ENCODE measurements at regions not wholly inside any gene's neighbourhood (a gene's known extent, or its start where the extent isn't known, plus 50 kb on each side); places are given as distances from the start of the nearest gene placed in this dataset.

DNA sequence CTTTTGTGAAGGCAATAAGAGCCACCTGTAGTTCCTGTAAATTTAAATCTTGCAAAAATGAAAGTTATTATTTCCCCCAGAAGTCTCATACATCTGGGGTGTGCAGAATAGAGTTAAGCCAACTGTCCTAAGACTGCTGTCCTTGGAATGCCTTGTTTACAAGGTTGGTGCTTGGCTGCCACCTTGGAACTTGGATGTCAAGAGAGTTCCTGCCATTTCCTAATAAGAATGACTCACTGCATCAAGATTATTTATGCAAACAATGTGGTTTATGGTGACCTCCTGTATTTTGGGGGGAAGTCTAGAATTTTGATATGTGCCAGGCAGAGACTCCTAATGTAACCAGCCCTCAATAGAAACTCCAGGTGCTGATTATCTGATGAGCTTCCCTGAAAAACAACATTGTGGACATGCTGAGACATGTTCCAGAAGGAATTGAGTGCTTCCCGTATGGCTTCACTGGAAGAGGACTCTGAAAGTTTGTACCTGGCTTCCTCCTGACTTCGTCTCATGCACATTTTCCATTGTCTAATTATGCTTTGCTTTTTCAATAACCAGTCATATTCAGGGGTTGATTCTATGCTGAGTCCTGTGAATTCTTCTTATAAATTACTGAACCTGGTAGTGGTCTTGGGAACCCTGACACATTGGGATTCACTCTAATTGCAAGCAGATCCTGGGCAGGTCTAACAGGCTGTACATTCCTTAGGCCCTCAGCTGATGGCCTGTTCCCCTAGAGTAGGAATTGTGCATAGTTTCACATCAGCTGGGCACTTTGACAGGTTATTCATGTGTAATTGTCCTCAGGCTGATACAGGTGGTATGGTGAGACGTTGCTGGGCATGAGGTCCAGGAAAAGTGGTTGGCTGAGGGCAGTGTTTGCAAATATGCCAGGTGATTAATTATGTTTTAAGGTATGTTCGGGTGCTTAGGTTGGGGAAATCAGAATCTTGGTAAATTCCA lies 1370.7 kb upstream of the TMEM132C start:
- no peak for TF ChIP-seq FOXM1 (IDR thresholded peaks at IDR 0.05; ENCODE audit: borderline replicate concordance, low read depth)
- TF ChIP-seq TCF12 (IDR thresholded peaks at IDR 0.05; ENCODE audit: low read depth): no peak
- no peak for TF ChIP-seq NFIC (IDR thresholded peaks at IDR 0.05)
- no peak for TF ChIP-seq CEBPB (IDR thresholded peaks at IDR 0.05)
- TF ChIP-seq EP300 (IDR thresholded peaks at IDR 0.05; ENCODE audit: borderline replicate concordance): no peak
- TF ChIP-seq, protein P1, sequence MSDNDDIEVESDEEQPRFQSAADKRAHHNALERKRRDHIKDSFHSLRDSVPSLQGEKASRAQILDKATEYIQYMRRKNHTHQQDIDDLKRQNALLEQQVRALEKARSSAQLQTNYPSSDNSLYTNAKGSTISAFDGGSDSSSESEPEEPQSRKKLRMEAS (IDR thresholded peaks at IDR 0.05): no peak
- no peak for TF ChIP-seq TAF1 (IDR thresholded peaks at IDR 0.05; ENCODE audit: low read depth)

DNA sequence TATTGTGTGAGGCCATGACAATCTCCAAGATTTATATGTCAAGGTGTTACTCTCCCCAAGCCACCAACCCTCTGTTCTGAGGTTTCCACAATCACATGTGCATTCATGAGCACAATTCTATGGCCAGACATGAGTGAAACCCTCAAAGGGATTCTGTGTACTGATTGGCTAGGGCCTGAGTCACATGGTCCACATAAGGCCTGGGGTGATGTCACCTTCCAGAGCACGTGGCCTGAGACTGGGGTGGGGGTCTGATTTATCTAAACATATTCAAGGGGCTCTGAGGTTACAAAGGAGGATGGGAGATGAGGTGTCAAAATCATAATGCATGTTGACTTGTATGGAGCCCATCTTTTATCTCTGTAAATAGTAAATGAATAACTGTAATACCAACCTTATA lies 1369.9 kb upstream of the TMEM132C start:
- TF ChIP-seq TAF1 (IDR thresholded peaks at IDR 0.05; ENCODE audit: low read depth): no peak
- TF ChIP-seq, protein P2, sequence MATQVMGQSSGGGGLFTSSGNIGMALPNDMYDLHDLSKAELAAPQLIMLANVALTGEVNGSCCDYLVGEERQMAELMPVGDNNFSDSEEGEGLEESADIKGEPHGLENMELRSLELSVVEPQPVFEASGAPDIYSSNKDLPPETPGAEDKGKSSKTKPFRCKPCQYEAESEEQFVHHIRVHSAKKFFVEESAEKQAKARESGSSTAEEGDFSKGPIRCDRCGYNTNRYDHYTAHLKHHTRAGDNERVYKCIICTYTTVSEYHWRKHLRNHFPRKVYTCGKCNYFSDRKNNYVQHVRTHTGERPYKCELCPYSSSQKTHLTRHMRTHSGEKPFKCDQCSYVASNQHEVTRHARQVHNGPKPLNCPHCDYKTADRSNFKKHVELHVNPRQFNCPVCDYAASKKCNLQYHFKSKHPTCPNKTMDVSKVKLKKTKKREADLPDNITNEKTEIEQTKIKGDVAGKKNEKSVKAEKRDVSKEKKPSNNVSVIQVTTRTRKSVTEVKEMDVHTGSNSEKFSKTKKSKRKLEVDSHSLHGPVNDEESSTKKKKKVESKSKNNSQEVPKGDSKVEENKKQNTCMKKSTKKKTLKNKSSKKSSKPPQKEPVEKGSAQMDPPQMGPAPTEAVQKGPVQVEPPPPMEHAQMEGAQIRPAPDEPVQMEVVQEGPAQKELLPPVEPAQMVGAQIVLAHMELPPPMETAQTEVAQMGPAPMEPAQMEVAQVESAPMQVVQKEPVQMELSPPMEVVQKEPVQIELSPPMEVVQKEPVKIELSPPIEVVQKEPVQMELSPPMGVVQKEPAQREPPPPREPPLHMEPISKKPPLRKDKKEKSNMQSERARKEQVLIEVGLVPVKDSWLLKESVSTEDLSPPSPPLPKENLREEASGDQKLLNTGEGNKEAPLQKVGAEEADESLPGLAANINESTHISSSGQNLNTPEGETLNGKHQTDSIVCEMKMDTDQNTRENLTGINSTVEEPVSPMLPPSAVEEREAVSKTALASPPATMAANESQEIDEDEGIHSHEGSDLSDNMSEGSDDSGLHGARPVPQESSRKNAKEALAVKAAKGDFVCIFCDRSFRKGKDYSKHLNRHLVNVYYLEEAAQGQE (IDR thresholded peaks at IDR 0.05; ENCODE audit: low read depth): no peak
- TF ChIP-seq TEAD4 (IDR thresholded peaks at IDR 0.05): no peak
- no peak for TF ChIP-seq ZBTB7A (IDR thresholded peaks at IDR 0.05; ENCODE audit: low read depth)
- TF ChIP-seq, protein P1 (IDR thresholded peaks at IDR 0.05): no peak
- TF ChIP-seq CREB1 (IDR thresholded peaks at IDR 0.05; ENCODE audit: low read depth): no peak
- TF ChIP-seq, protein P3, sequence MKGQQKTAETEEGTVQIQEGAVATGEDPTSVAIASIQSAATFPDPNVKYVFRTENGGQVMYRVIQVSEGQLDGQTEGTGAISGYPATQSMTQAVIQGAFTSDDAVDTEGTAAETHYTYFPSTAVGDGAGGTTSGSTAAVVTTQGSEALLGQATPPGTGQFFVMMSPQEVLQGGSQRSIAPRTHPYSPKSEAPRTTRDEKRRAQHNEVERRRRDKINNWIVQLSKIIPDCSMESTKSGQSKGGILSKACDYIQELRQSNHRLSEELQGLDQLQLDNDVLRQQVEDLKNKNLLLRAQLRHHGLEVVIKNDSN (IDR thresholded peaks at IDR 0.05): no peak
- no peak for TF ChIP-seq TCF12 (IDR thresholded peaks at IDR 0.05; ENCODE audit: low read depth)
- no peak for TF ChIP-seq EGR1 (IDR thresholded peaks at IDR 0.05)
- TF ChIP-seq YY1 (IDR thresholded peaks at IDR 0.05; ENCODE audit: low read depth): no peak
- TF ChIP-seq EP300 (IDR thresholded peaks at IDR 0.05; ENCODE audit: borderline replicate concordance): no peak
- no peak for TF ChIP-seq CEBPB (IDR thresholded peaks at IDR 0.05)
- TF ChIP-seq RAD21 (IDR thresholded peaks at IDR 0.05; ENCODE audit: low read depth): no peak
- no peak for TF ChIP-seq NFIC (IDR thresholded peaks at IDR 0.05)
- TF ChIP-seq FOXM1 (IDR thresholded peaks at IDR 0.05; ENCODE audit: borderline replicate concordance, low read depth): no peak

DNA sequence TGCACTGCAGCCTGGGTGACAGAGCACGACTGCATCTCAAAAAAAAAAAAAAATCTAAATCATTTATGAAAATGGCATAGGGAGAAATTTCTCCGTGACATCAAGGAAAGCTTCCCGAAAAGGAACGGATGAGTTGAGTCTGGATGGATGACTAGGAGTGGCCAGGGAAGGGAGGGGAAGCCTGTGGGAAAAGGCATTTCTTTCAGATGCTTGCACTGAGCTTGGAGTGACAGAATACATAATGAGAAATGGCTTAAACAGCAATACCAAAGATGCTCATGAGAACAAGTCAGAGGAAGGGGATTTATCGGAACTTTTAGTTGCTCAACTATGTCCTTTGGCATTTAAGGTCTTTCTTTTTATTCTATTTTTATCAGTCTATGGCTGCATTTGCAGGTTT lies 1369.2 kb upstream of the TMEM132C start:
- TF ChIP-seq, protein P2 (IDR thresholded peaks at IDR 0.05; ENCODE audit: low read depth): no peak
- TF ChIP-seq EP300 (IDR thresholded peaks at IDR 0.05; ENCODE audit: borderline replicate concordance) (no peak), ZBTB7A (IDR thresholded peaks at IDR 0.05; ENCODE audit: low read depth) (no peak), CEBPB (IDR thresholded peaks at IDR 0.05) (no peak), TCF12 (IDR thresholded peaks at IDR 0.05; ENCODE audit: low read depth) (no peak), EGR1 (IDR thresholded peaks at IDR 0.05) (no peak), YY1 (IDR thresholded peaks at IDR 0.05; ENCODE audit: low read depth) (no peak), NFIC (IDR thresholded peaks at IDR 0.05) (no peak), RAD21 (IDR thresholded peaks at IDR 0.05; ENCODE audit: low read depth) (no peak), TEAD4 (IDR thresholded peaks at IDR 0.05) (no peak)
- TF ChIP-seq, protein P3 (IDR thresholded peaks at IDR 0.05): no peak
- TF ChIP-seq, protein P1 (IDR thresholded peaks at IDR 0.05): no peak

DNA sequence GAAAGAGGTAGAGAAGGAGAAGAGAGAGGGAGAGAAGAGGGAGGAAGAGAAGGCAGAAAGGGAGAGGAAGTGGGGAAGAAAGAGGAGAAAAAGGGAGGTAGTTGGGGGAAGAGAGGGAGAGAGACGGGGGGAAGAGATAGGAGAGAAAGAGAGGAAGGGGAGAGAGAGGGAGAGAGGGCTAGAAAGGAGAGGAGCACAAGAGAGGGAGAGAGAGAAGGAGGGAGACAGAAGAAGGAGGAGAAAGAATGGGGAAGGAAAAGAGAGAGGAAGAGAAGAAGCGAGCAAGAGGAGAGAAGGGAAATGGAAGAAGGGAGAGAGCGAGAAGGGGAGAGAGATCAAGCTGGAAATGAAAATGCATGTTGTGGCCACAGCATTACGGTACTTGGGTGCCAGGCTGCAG lies 1368.4 kb upstream of the TMEM132C start:
- no peak for TF ChIP-seq ZBTB7A (IDR thresholded peaks at IDR 0.05; ENCODE audit: low read depth)
- no peak for TF ChIP-seq YY1 (IDR thresholded peaks at IDR 0.05; ENCODE audit: low read depth)
- TF ChIP-seq TCF12 (IDR thresholded peaks at IDR 0.05; ENCODE audit: low read depth): no peak
- no peak for TF ChIP-seq EGR1 (IDR thresholded peaks at IDR 0.05)

DNA sequence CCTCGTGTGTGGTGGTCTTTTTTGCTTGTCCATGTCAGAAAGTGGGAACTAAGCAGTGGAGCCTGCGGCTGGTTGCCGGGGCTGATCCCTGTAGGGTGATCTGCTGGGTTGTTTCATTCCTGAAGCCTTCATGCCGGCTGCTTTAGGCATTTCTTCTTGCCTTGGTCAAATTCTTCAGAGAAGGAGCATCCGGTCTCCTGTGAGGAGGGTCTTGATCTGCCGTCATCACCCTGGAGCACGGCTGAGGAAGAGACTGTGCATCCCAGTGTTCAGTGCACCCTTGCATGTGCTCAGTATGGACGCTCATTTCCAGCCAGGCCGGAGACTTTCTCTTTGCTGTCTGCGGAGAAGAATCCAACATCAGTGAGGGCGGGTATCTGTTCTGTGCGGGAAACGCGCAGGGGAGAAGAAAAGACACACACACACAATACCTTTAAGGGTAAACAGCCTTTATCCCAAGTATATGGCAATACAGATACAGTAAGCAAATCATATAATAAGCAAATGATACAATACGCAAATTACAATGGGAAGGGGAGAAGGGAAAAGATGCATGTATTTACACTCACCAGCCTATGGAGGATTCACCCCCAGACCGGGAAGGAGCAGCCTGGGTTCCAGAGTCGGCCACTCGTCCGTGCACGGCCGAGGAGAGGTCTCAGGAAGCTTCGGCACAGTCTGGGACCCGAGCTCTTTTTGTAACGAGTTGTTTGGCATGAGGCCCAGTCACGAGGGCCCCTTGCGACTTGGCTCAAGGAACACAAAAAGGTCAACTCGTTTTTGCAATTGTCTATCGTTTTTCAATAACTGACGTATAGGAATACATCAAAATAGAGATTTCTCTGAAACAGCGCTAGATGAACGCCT lies 1366.8 kb upstream of the TMEM132C start:
- TF ChIP-seq YY1 (IDR thresholded peaks at IDR 0.05; ENCODE audit: low read depth) (no peak), EP300 (IDR thresholded peaks at IDR 0.05; ENCODE audit: borderline replicate concordance) (no peak), RAD21 (IDR thresholded peaks at IDR 0.05; ENCODE audit: low read depth) (no peak), TAF1 (IDR thresholded peaks at IDR 0.05; ENCODE audit: low read depth) (no peak), NFIC (IDR thresholded peaks at IDR 0.05) (no peak), FOXM1 (IDR thresholded peaks at IDR 0.05; ENCODE audit: borderline replicate concordance, low read depth) (no peak), CREB1 (IDR thresholded peaks at IDR 0.05; ENCODE audit: low read depth) (no peak), TCF12 (IDR thresholded peaks at IDR 0.05; ENCODE audit: low read depth) (no peak), EGR1 (IDR thresholded peaks at IDR 0.05) (no peak), ZBTB7A (IDR thresholded peaks at IDR 0.05; ENCODE audit: low read depth) (no peak), CEBPB (IDR thresholded peaks at IDR 0.05) (no peak), TEAD4 (IDR thresholded peaks at IDR 0.05) (no peak)
- TF ChIP-seq, protein P3 (IDR thresholded peaks at IDR 0.05): no peak
- TF ChIP-seq, protein P2 (IDR thresholded peaks at IDR 0.05; ENCODE audit: low read depth): no peak
